ENCODE measurements at regions not wholly inside any gene's neighbourhood (a gene's known extent, or its start where the extent isn't known, plus 50 kb on each side); places are given as distances from the start of the nearest gene placed in this dataset.

DNA sequence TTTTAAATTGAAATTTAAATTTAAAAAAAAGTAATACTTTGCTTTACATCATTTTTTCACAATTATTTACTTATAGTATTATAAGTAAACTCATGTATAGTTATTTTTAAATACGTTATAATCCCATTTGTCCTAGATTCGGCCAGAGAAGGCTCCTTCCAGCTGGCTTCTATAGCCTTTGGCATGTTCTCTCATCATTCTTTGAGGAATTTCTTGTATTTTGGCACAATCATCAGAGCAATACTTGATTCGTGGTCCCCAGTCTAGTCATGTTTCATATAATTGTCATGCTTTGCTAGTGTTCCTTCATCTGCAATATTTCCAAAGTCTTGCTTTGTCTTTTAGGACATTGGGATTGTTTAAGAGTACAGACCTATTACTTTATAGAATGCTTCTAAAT is 1037.9 kb upstream of the AGA start:
- no peaks in the 10 kb centered on the region for H3K9me3 Mint-ChIP-seq (ENCODE audit: unreplicated experiment)
- no peak overlapping the region for H3K27ac Mint-ChIP-seq (ENCODE audit: unreplicated experiment)
- H3K4me3 Mint-ChIP-seq (ENCODE audit: unreplicated experiment): no peak overlapping the region
- no peak for DNase-seq (ENCODE audit: extremely low spot score, unreplicated experiment)
- no peaks in the 10 kb centered on the region for H3K36me3 Mint-ChIP-seq (ENCODE audit: unreplicated experiment)
- no peaks in the 10 kb centered on the region for H3K4me1 Mint-ChIP-seq (ENCODE audit: unreplicated experiment)
- TF ChIP-seq, protein P1, sequence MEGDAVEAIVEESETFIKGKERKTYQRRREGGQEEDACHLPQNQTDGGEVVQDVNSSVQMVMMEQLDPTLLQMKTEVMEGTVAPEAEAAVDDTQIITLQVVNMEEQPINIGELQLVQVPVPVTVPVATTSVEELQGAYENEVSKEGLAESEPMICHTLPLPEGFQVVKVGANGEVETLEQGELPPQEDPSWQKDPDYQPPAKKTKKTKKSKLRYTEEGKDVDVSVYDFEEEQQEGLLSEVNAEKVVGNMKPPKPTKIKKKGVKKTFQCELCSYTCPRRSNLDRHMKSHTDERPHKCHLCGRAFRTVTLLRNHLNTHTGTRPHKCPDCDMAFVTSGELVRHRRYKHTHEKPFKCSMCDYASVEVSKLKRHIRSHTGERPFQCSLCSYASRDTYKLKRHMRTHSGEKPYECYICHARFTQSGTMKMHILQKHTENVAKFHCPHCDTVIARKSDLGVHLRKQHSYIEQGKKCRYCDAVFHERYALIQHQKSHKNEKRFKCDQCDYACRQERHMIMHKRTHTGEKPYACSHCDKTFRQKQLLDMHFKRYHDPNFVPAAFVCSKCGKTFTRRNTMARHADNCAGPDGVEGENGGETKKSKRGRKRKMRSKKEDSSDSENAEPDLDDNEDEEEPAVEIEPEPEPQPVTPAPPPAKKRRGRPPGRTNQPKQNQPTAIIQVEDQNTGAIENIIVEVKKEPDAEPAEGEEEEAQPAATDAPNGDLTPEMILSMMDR (IDR thresholded peaks at IDR 0.05): no peak
- H3K27me3 Mint-ChIP-seq (ENCODE audit: unreplicated experiment): no peaks in the 10 kb centered on the region

DNA sequence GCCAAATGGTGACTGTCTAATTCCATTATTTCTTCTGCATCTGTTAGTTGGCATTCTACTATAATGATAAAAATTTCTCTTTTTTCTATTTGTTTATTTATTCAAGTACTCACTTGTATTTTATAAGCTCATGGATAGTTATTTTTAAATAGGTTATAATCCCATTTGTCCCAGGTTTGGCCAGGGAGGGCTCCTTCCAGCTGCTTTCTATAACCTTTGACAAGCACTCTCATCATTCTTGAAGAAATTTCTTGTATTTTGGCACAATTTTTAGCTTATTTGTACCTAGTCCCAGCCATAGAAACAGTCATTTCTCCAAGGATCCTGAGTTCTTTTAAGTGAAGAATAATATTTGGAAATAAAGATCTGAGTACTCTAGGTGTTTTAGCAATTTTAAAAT is 1038.6 kb upstream of the AGA start:
- no peak for DNase-seq (ENCODE audit: extremely low spot score, unreplicated experiment)
- Mint-ChIP-seq H3K36me3 (ENCODE audit: unreplicated experiment) (no peaks in the 10 kb centered on the region), H3K9me3 (ENCODE audit: unreplicated experiment) (no peaks in the 10 kb centered on the region), H3K4me3 (ENCODE audit: unreplicated experiment) (no peak overlapping the region), H3K27ac (ENCODE audit: unreplicated experiment) (no peak overlapping the region), H3K27me3 (ENCODE audit: unreplicated experiment) (no peaks in the 10 kb centered on the region), H3K4me1 (ENCODE audit: unreplicated experiment) (no peaks in the 10 kb centered on the region)
- TF ChIP-seq, protein P1 (IDR thresholded peaks at IDR 0.05): no peak

DNA sequence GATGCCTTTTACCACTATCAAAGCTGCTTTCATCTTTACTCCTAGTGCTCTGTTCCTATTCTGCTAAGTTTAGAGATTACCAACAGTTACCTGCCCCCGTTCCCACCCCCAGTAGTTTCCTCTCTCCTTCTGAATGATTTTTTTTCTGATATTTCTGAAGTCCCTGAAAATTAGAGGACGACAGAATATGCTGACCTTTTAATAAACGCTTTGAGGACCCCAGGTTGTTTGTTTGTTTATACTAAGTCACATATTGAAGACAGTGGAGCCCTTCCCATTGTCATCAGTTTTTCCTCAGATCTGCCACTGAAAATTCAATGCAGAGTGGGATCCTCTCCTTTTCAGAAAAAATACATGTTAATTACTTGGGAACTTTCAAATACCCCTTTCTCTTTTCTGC is 1039.3 kb upstream of the AGA start:
- Mint-ChIP-seq H3K9me3 (ENCODE audit: unreplicated experiment) (no peaks in the 10 kb centered on the region), H3K4me3 (ENCODE audit: unreplicated experiment) (no peak overlapping the region), H3K4me1 (ENCODE audit: unreplicated experiment) (no peaks in the 10 kb centered on the region), H3K36me3 (ENCODE audit: unreplicated experiment) (no peaks in the 10 kb centered on the region), H3K27me3 (ENCODE audit: unreplicated experiment) (no peaks in the 10 kb centered on the region), H3K27ac (ENCODE audit: unreplicated experiment) (no peak overlapping the region)
- TF ChIP-seq, protein P1 (IDR thresholded peaks at IDR 0.05): no peak
- no peak for DNase-seq (ENCODE audit: extremely low spot score, unreplicated experiment)

DNA sequence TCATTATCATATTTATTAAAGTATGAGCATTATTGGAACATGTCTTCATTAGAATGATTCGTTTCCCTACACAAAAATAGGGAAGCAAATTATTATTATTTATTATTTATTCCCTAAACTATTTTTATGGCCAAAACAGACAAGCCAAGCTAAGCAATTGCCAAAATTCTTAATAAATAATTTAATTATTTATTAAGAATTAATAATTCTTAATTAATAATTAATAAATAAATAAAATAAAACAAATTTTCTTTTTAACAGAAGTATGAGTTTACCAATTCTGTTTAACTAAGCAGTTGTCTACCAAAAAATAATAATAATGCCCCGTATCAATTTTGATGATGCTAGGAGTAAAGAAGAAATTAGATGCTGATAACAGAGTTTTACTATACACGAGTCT is 1080.8 kb upstream of the AGA start:
- TF ChIP-seq, protein P1 (IDR thresholded peaks at IDR 0.05): no peak
- no peaks in the 10 kb centered on the region for H3K36me3 Mint-ChIP-seq (ENCODE audit: unreplicated experiment)
- H3K4me1 Mint-ChIP-seq (ENCODE audit: unreplicated experiment): no peaks in the 10 kb centered on the region
- H3K9me3 Mint-ChIP-seq (ENCODE audit: unreplicated experiment): peaks cover 3% of the 10 kb centered on the region
- no peaks in the 10 kb centered on the region for H3K27me3 Mint-ChIP-seq (ENCODE audit: unreplicated experiment)
- DNase-seq (ENCODE audit: extremely low spot score, unreplicated experiment): no peak
- H3K4me3 Mint-ChIP-seq (ENCODE audit: unreplicated experiment): no peak overlapping the region
- no peak overlapping the region for H3K27ac Mint-ChIP-seq (ENCODE audit: unreplicated experiment)

DNA sequence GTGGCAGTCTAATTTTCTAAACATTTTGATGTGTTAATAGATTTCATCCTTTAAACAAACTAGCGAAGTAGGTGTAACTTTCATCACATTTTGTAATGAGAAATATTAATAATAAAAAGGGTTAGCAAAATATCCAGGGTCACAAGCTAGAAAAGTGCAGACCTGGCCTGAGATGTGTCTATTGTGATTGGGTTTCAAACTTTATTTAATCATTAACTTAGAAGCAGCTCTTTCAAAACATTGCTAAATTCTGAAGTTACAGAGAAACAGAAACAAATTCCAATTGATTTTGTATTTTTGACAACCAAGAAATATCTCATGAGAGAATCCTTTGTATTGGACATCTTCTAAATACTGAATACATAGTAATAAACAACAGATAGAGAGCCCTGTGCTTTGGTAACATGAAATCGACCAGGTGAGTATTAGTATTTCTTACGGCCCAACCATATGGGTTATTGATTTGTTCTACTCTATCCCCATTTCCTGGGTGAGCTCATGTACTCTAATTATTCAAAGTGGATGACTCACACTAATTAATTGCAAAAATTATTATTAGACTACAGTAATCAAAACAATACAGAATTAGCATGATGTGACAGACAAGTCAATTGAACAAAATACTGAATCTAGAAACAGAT is 1093.8 kb upstream of the AGA start:
- no peak overlapping the region for H3K4me3 Mint-ChIP-seq (ENCODE audit: unreplicated experiment)
- no peak for DNase-seq (ENCODE audit: extremely low spot score, unreplicated experiment)
- peaks cover 3% of the 10 kb centered on the region for H3K9me3 Mint-ChIP-seq (ENCODE audit: unreplicated experiment)
- H3K27me3 Mint-ChIP-seq (ENCODE audit: unreplicated experiment): no peaks in the 10 kb centered on the region
- H3K4me1 Mint-ChIP-seq (ENCODE audit: unreplicated experiment): no peaks in the 10 kb centered on the region
- no peak overlapping the region for H3K27ac Mint-ChIP-seq (ENCODE audit: unreplicated experiment)
- TF ChIP-seq, protein P1 (IDR thresholded peaks at IDR 0.05): no peak
- no peaks in the 10 kb centered on the region for H3K36me3 Mint-ChIP-seq (ENCODE audit: unreplicated experiment)

All from osteocyte (in vitro differentiated cells).